ENCODE measurements at regions not wholly inside any gene's neighbourhood (a gene's known extent, or its start where the extent isn't known, plus 50 kb on each side); places are given as distances from the start of the nearest gene placed in this dataset.

DNA sequence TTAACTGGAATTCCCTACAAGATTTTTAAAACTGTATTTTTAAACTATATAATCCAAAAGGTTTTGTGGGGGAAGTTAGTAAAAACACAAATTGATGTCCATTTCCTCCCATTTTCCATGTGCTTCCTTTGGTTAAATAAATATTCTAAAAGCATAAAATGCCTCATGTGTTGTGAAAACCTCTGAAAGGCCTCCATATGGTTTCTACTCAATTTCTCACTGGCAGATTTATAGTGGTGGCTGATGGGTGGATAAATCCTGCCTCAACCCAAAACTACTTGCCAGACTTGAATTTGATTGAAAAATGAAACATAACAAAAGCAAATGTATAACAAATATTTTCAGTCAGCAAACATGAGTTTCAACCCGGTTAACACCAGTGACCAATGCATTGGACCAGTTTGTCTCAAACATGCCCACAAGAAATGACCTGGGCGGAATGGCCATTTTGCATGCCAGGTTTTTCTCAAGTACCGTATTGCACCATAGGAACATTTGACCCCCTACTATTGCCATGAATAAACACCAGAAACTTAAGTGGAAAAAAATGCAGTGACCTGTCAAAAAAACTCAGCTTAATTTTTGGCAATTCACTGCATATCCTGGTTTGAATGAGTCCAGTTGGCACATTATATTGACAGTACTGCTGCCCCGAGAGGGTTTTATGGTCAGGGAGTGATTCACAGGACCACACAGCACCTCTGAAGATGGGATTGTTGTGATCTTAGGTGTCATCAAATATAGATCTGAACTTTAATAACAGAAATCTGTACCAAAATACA, 454.6 kb upstream of the ANKRD30A start:
- Histone ChIP-seq H3K9me2 (ENCODE audit: insufficient read depth) (no peaks in the 10 kb centered on the region), H3K4me1 (ENCODE audit: control insufficient read depth in 1 of 2, insufficient read depth in 2 of 2, low read length in 2 of 2) (no peaks in the 10 kb centered on the region), H3K9me3 (ENCODE audit: control insufficient read depth in 1 of 2, insufficient read depth in 1 of 2, low read depth in 1 of 2, low read length in 2 of 2) (peaks cover 0 to 21% of the 10 kb centered on the region in 2 experiments; a peak in 2 of 4 replicates), H3K27ac (ENCODE audit: low read depth, low read length) (no peak overlapping the region), H3K9ac (ENCODE audit: low read length) (no peak overlapping the region), H3K27me3 (ENCODE audit: insufficient read depth, low read length) (no peaks in the 10 kb centered on the region), H3K79me2 (ENCODE audit: insufficient read depth, low read length) (no peaks in the 10 kb centered on the region), H2AFZ (ENCODE audit: low read depth, low read length, poor library complexity, severe bottlenecking) (no peak overlapping the region), H3K4me3 (replicated peaks in 1 of 2; ENCODE audit: low read depth in 1 of 2, low read length in 2 of 2) (no peak overlapping the region), H4K20me1 (ENCODE audit: insufficient read depth) (no peaks in the 10 kb centered on the region), H3K36me3 (ENCODE audit: control insufficient read depth in 1 of 2, insufficient read depth in 2 of 2, low read length in 2 of 2) (no peaks in the 10 kb centered on the region), H3K4me2 (ENCODE audit: low read length) (no peak overlapping the region)
- no peak for ATAC-seq
- CTCF ChIA-PET = no interaction called here
- intact Hi-C loops (cut with micrococcal nuclease) = no loop called here
- no TSS peak for BruUV-seq (replicated peaks)
- DNase-seq (ENCODE audit: low read depth, low spot score) = no peak
- TF ChIP-seq REST (IDR thresholded peaks at IDR 0.05; ENCODE audit: low read depth) (no peak), ELF1 (IDR thresholded peaks at IDR 0.05; ENCODE audit: borderline replicate concordance, low read depth) (no peak), SP1 (IDR thresholded peaks at IDR 0.05; ENCODE audit: low read depth) (no peak), ZNF274 (IDR thresholded peaks at IDR 0.05; ENCODE audit: low read depth, low read length) (no peak), EGR1 (IDR thresholded peaks at IDR 0.05; ENCODE audit: low read depth) (no peak), SIN3A (IDR thresholded peaks at IDR 0.05; ENCODE audit: low read depth) (no peak), YY1 (IDR thresholded peaks at IDR 0.05; ENCODE audit: extremely low read depth, insufficient replicate concordance, low read depth, low read length) (no peak), EZH2phosphoT487 (IDR thresholded peaks at IDR 0.05; ENCODE audit: borderline replicate concordance) (no peak), TCF7L2 (IDR thresholded peaks at IDR 0.05; ENCODE audit: borderline replicate concordance, extremely low read depth, insufficient read depth, insufficient read length) (no peak), POLR2A (IDR thresholded peaks at IDR 0.05; ENCODE audit: borderline replicate concordance, extremely low read depth, insufficient read depth, insufficient read length) (no peak), POLR2AphosphoS5 (IDR thresholded peaks at IDR 0.05; ENCODE audit: low read depth, low read length) (no peak)
- TF ChIP-seq, protein P1, sequence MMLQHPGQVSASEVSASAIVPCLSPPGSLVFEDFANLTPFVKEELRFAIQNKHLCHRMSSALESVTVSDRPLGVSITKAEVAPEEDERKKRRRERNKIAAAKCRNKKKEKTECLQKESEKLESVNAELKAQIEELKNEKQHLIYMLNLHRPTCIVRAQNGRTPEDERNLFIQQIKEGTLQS (IDR thresholded peaks at IDR 0.05) = no peak
- TF ChIP-seq, protein P2, sequence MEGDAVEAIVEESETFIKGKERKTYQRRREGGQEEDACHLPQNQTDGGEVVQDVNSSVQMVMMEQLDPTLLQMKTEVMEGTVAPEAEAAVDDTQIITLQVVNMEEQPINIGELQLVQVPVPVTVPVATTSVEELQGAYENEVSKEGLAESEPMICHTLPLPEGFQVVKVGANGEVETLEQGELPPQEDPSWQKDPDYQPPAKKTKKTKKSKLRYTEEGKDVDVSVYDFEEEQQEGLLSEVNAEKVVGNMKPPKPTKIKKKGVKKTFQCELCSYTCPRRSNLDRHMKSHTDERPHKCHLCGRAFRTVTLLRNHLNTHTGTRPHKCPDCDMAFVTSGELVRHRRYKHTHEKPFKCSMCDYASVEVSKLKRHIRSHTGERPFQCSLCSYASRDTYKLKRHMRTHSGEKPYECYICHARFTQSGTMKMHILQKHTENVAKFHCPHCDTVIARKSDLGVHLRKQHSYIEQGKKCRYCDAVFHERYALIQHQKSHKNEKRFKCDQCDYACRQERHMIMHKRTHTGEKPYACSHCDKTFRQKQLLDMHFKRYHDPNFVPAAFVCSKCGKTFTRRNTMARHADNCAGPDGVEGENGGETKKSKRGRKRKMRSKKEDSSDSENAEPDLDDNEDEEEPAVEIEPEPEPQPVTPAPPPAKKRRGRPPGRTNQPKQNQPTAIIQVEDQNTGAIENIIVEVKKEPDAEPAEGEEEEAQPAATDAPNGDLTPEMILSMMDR (IDR thresholded peaks at IDR 0.05 in 2 of 3, conservative IDR thresholded peaks at IDR 0.05 in 1 of 3; ENCODE audit: borderline replicate concordance in 1 of 3, insufficient read depth in 1 of 3, low read depth in 2 of 3, low read length in 2 of 3) = no peak
- RAD21 ChIA-PET (ENCODE audit: low non-redundant PET in 1 of 2, low total read pairs in 2 of 2, uncharacterized antibody in 2 of 2, unreplicated experiment in 2 of 2) = no interaction called here
- POLR2A ChIA-PET = no interaction called here
